ENCODE measurements at regions not wholly inside any gene's neighbourhood (a gene's known extent, or its start where the extent isn't known, plus 50 kb on each side); places are given as distances from the start of the nearest gene placed in this dataset.

GRCh38 chr13:103908911-103909310 is 842.7 kb upstream of the SLC10A2 start:
- TF ChIP-seq, protein P1, sequence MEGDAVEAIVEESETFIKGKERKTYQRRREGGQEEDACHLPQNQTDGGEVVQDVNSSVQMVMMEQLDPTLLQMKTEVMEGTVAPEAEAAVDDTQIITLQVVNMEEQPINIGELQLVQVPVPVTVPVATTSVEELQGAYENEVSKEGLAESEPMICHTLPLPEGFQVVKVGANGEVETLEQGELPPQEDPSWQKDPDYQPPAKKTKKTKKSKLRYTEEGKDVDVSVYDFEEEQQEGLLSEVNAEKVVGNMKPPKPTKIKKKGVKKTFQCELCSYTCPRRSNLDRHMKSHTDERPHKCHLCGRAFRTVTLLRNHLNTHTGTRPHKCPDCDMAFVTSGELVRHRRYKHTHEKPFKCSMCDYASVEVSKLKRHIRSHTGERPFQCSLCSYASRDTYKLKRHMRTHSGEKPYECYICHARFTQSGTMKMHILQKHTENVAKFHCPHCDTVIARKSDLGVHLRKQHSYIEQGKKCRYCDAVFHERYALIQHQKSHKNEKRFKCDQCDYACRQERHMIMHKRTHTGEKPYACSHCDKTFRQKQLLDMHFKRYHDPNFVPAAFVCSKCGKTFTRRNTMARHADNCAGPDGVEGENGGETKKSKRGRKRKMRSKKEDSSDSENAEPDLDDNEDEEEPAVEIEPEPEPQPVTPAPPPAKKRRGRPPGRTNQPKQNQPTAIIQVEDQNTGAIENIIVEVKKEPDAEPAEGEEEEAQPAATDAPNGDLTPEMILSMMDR (IDR thresholded peaks at IDR 0.05): no peak
- H3K36me3 Mint-ChIP-seq (ENCODE audit: low read depth): no peaks in the 10 kb centered on the region
- no peak overlapping the region for H3K4me3 Mint-ChIP-seq (ENCODE audit: unreplicated experiment)
- no peaks in the 10 kb centered on the region for H3K4me1 Mint-ChIP-seq (ENCODE audit: low read depth)
- no peaks in the 10 kb centered on the region for H3K9me3 Mint-ChIP-seq (ENCODE audit: low read depth)
- no peak overlapping the region for H3K27ac Mint-ChIP-seq (ENCODE audit: unreplicated experiment)
- no peaks in the 10 kb centered on the region for H3K27me3 Mint-ChIP-seq (ENCODE audit: low read depth)
- no peak for DNase-seq (ENCODE audit: low spot score)

DNA sequence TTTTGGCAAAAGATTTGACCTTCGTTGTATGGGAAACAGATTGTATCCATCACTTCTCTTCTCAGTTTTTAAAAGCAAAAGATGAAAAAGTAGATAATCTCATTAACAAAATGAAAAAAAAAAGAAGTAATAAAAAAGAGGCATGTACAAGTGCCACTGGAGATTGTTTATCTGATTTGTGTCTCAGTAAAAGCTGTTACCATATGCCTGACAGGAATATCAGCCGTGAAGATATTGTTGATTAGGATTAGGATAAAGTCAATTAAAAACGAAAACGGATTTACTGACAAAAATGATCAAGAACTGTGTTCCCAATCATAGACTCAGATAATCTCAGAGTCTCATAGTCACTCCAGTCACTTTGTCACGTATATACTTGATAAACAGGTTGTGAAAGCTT is 842.1 kb upstream of the SLC10A2 start:
- no peak overlapping the region for H3K27ac Mint-ChIP-seq (ENCODE audit: unreplicated experiment)
- H3K9me3 Mint-ChIP-seq (ENCODE audit: low read depth): no peaks in the 10 kb centered on the region
- no peak overlapping the region for H3K4me3 Mint-ChIP-seq (ENCODE audit: unreplicated experiment)
- no peak for DNase-seq (ENCODE audit: low spot score)
- H3K4me1 Mint-ChIP-seq (ENCODE audit: low read depth): no peaks in the 10 kb centered on the region
- TF ChIP-seq, protein P1 (IDR thresholded peaks at IDR 0.05): no peak
- no peaks in the 10 kb centered on the region for H3K36me3 Mint-ChIP-seq (ENCODE audit: low read depth)
- H3K27me3 Mint-ChIP-seq (ENCODE audit: low read depth): no peaks in the 10 kb centered on the region

GRCh38 chr13:103903790-103904189 is 837.6 kb upstream of the SLC10A2 start:
- H3K4me3 Mint-ChIP-seq (ENCODE audit: unreplicated experiment): no peak overlapping the region
- H3K36me3 Mint-ChIP-seq (ENCODE audit: low read depth): peaks cover 2% of the 10 kb centered on the region
- H3K27ac Mint-ChIP-seq (ENCODE audit: unreplicated experiment): no peak overlapping the region
- H3K4me1 Mint-ChIP-seq (ENCODE audit: low read depth): no peaks in the 10 kb centered on the region
- no peaks in the 10 kb centered on the region for H3K27me3 Mint-ChIP-seq (ENCODE audit: low read depth)
- DNase-seq (ENCODE audit: low spot score): no peak
- peaks cover 6% of the 10 kb centered on the region for H3K9me3 Mint-ChIP-seq (ENCODE audit: low read depth)
- TF ChIP-seq, protein P1 (IDR thresholded peaks at IDR 0.05): no peak

DNA sequence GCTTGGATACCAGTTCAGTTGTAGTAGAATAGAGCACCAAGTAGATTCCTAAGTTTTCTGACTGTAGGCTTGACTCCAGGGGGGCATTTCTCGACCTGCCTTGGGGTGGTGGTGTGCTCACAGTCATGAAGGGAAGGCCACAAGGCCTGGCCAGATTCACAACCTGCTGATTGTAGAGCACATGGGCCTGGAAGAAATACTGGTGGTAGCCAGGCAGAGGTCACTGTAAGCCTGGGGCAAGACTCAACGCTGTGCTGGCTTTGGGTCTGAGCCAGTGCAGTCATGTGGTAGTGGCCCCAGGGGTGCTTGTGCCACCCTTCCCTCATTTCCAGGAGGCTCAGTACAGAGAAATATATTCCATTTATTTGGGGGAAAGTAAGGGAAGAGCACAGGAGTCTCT is 832.3 kb upstream of the SLC10A2 start:
- no peaks in the 10 kb centered on the region for H3K4me1 Mint-ChIP-seq (ENCODE audit: low read depth)
- no peak overlapping the region for H3K4me3 Mint-ChIP-seq (ENCODE audit: unreplicated experiment)
- peaks cover 2% of the 10 kb centered on the region for H3K36me3 Mint-ChIP-seq (ENCODE audit: low read depth)
- no peaks in the 10 kb centered on the region for H3K27me3 Mint-ChIP-seq (ENCODE audit: low read depth)
- peaks cover 7% of the 10 kb centered on the region for H3K9me3 Mint-ChIP-seq (ENCODE audit: low read depth)
- no peak overlapping the region for H3K27ac Mint-ChIP-seq (ENCODE audit: unreplicated experiment)
- no peak for DNase-seq (ENCODE audit: low spot score)
- TF ChIP-seq, protein P1 (IDR thresholded peaks at IDR 0.05): no peak

DNA sequence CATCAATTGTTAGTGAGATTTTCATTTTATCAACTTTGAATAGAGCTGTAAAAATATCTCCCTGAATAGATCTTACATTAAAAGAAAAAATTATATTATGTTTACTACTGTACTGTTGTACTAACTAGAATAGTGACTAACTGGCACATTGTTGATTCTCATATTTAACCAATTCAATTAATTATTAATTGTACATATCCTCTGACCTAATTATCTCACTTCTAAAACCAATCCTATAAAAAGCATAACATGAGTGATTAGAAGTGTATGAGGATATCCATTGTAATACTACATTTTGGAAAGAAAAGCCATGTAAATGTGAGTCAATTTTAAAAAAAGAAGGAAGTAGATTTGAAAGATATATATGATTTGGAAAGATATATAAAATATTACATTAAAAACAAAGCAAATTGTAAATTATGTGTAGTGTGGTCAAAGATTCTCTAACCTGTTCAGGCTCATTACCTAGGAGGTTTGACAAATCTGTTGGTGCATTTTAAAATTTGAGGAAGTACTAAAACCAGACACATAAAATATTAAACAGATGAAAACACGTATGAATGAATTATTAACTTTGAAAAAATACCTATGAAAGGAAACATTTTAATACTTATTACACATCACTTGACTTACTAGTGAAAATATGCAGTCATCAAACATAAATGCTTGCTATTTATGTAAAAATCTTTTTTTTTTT is 829.8 kb upstream of the SLC10A2 start:
- Mint-ChIP-seq H3K4me1 (ENCODE audit: low read depth) (no peaks in the 10 kb centered on the region), H3K9me3 (ENCODE audit: low read depth) (peaks cover 7% of the 10 kb centered on the region), H3K27me3 (ENCODE audit: low read depth) (no peaks in the 10 kb centered on the region), H3K27ac (ENCODE audit: unreplicated experiment) (no peak overlapping the region), H3K36me3 (ENCODE audit: low read depth) (peaks cover 2% of the 10 kb centered on the region), H3K4me3 (ENCODE audit: unreplicated experiment) (no peak overlapping the region)
- TF ChIP-seq, protein P1 (IDR thresholded peaks at IDR 0.05): no peak
- DNase-seq (ENCODE audit: low spot score): no peak

All from chondrocyte (in vitro differentiated cells).